HEK293 (cell line): ENCODE measurements at regions not wholly inside any gene's neighbourhood (a gene's known extent, or its start where the extent isn't known, plus 50 kb on each side); places are given as distances from the start of the nearest gene placed in this dataset.

Source experiments
- FEZF1 ChIP-seq: fragments of 450-650 bp; formaldehyde crosslinking; IDR thresholded peaks from 2 replicates; pipeline ENCODE4 v1.5.1; 2016; ENCODE audit warnings: missing biosample characterization, missing genetic modification characterization
- HOXA7 ChIP-seq: sonication (generic); formaldehyde crosslinking; IDR thresholded peaks from 2 replicates; pipeline ENCODE4 v1.8.1; 2022; ENCODE audit warnings: missing genetic modification reagents, borderline replicate concordance
- KLF10 ChIP-seq: fragments of 450-650 bp; IDR thresholded peaks from 2 replicates; pipeline ENCODE4 v1.5.1; 2018; ENCODE audit warnings: missing biosample characterization, mild to moderate bottlenecking, missing genetic modification characterization
- KLF8 ChIP-seq: fragments of 450-650 bp; formaldehyde crosslinking; IDR thresholded peaks from 2 replicates; pipeline ENCODE4 v1.5.1; 2016; ENCODE audit warnings: missing biosample characterization, missing genetic modification characterization
- WT1 ChIP-seq: fragments of 450-650 bp; formaldehyde crosslinking; IDR thresholded peaks from 2 replicates; pipeline ENCODE4 v1.5.1; 2016; ENCODE audit warnings: missing biosample characterization, missing genetic modification characterization
- ZFP3 ChIP-seq: fragments of 450-650 bp; formaldehyde crosslinking; IDR thresholded peaks from 2 replicates; pipeline ENCODE4 v1.5.1; 2016; ENCODE audit warnings: low read depth, missing biosample characterization, missing genetic modification characterization
- ZNF155 ChIP-seq: fragments of 450-650 bp; formaldehyde crosslinking; IDR thresholded peaks from 2 replicates; pipeline ENCODE4 v1.5.1; 2016; ENCODE audit warnings: missing biosample characterization, missing genetic modification characterization
- ZNF174 ChIP-seq: fragments of 450-650 bp; formaldehyde crosslinking; IDR thresholded peaks from 2 replicates; pipeline ENCODE4 v1.5.0; 2017; ENCODE audit warnings: missing biosample characterization, mild to moderate bottlenecking, missing genetic modification characterization
- ZNF175 ChIP-seq: fragments of 450-650 bp; formaldehyde crosslinking; IDR thresholded peaks from 2 replicates; pipeline ENCODE4 v1.5.1; 2016; ENCODE audit warnings: missing biosample characterization, missing genetic modification characterization
- ZNF211 ChIP-seq: fragments of 450-650 bp; formaldehyde crosslinking; IDR thresholded peaks from 2 replicates; pipeline ENCODE4 v1.5.1; 2016; ENCODE audit warnings: low read depth, missing biosample characterization, missing genetic modification characterization
- ZNF239 ChIP-seq: fragments of 450-650 bp; formaldehyde crosslinking; IDR thresholded peaks from 2 replicates; pipeline ENCODE4 v1.5.1; 2016; ENCODE audit warnings: missing biosample characterization, missing genetic modification characterization
- ZNF302 ChIP-seq: fragments of 450-650 bp; formaldehyde crosslinking; IDR thresholded peaks from 2 replicates; pipeline ENCODE4 v1.5.1; 2016; ENCODE audit warnings: missing biosample characterization, missing genetic modification characterization, low read depth
- ZNF341 ChIP-seq: fragments of 450-650 bp; formaldehyde crosslinking; IDR thresholded peaks from 2 replicates; pipeline ENCODE4; 2016; ENCODE audit warnings: low read depth, missing biosample characterization, missing genetic modification characterization
- ZNF404 ChIP-seq: fragments of 450-650 bp; formaldehyde crosslinking; IDR thresholded peaks from 2 replicates; pipeline ENCODE4 v1.5.1; 2017; ENCODE audit warnings: missing biosample characterization, missing genetic modification characterization
- ZNF416 ChIP-seq: fragments of 450-650 bp; formaldehyde crosslinking; IDR thresholded peaks from 2 replicates; pipeline ENCODE4 v1.5.1; 2016; ENCODE audit warnings: missing biosample characterization, missing genetic modification characterization
- ZNF48 ChIP-seq: fragments of 450-650 bp; formaldehyde crosslinking; IDR thresholded peaks from 2 replicates; pipeline ENCODE4 v1.5.1; 2016; ENCODE audit warnings: missing biosample characterization, missing genetic modification characterization
- ZNF501 ChIP-seq: fragments of 450-650 bp; formaldehyde crosslinking; IDR thresholded peaks from 2 replicates; pipeline ENCODE4 v1.5.1; 2016; ENCODE audit warnings: missing biosample characterization, missing genetic modification characterization
- ZNF530 ChIP-seq: fragments of 450-650 bp; formaldehyde crosslinking; IDR thresholded peaks from 2 replicates; pipeline ENCODE4 v1.5.1; 2016; ENCODE audit warnings: low read depth, missing biosample characterization, missing genetic modification characterization
- ZNF555 ChIP-seq: fragments of 450-650 bp; formaldehyde crosslinking; conservative IDR thresholded peaks from 2 replicates; pipeline ENCODE4 v1.5.1; 2017; ENCODE audit warnings: missing biosample characterization, mild to moderate bottlenecking, missing genetic modification characterization, inconsistent platforms
- ZNF654 ChIP-seq: fragments of 450-650 bp; formaldehyde crosslinking; IDR thresholded peaks from 2 replicates; pipeline ENCODE4 v1.5.1; 2016; ENCODE audit warnings: low read depth, missing biosample characterization, missing genetic modification characterization
- ZNF660 ChIP-seq: fragments of 450-650 bp; IDR thresholded peaks from 2 replicates; pipeline ENCODE4 v1.5.1; 2018; ENCODE audit warnings: missing biosample characterization, mild to moderate bottlenecking, missing genetic modification characterization
- ZNF701 ChIP-seq: fragments of 450-650 bp; formaldehyde crosslinking; IDR thresholded peaks from 2 replicates; pipeline ENCODE4 v1.5.1; 2016; ENCODE audit warnings: missing biosample characterization, missing genetic modification characterization
- ZNF707 ChIP-seq: fragments of 450-650 bp; formaldehyde crosslinking; IDR thresholded peaks from 2 replicates; pipeline ENCODE4 v1.5.1; 2016; ENCODE audit warnings: missing biosample characterization, missing genetic modification characterization
- ZNF792 ChIP-seq: fragments of 450-650 bp; formaldehyde crosslinking; IDR thresholded peaks from 2 replicates; pipeline ENCODE4 v1.5.1; 2016; ENCODE audit warnings: missing biosample characterization, missing genetic modification characterization
- TF ChIP-seq, protein P1 (sequence below): fragments of 450-650 bp; IDR thresholded peaks from 2 replicates; pipeline ENCODE4 v1.5.1; 2018; ENCODE audit warnings: missing biosample characterization, missing genetic modification characterization
- TF ChIP-seq, protein P2 (sequence below): fragments of 450-650 bp; formaldehyde crosslinking; IDR thresholded peaks from 2 replicates; pipeline ENCODE4 v1.5.1; 2016; ENCODE audit warnings: missing biosample characterization, missing genetic modification characterization
- TF ChIP-seq, protein P3 (sequence below): fragments of 450-650 bp; formaldehyde crosslinking; IDR thresholded peaks from 2 replicates; pipeline ENCODE4 v1.5.1; 2016; ENCODE audit warnings: missing biosample characterization, missing genetic modification characterization
- TF ChIP-seq, protein P4 (sequence below): fragments of 450-650 bp; formaldehyde crosslinking; IDR thresholded peaks from 2 replicates; pipeline ENCODE4 v1.5.1; 2016; ENCODE audit warnings: missing biosample characterization, missing genetic modification characterization
- TF ChIP-seq, protein P5 (sequence below): fragments of 450-650 bp; formaldehyde crosslinking; IDR thresholded peaks from 2 replicates; pipeline ENCODE4 v1.5.1; 2017; ENCODE audit warnings: missing biosample characterization, missing genetic modification characterization

DNA sequence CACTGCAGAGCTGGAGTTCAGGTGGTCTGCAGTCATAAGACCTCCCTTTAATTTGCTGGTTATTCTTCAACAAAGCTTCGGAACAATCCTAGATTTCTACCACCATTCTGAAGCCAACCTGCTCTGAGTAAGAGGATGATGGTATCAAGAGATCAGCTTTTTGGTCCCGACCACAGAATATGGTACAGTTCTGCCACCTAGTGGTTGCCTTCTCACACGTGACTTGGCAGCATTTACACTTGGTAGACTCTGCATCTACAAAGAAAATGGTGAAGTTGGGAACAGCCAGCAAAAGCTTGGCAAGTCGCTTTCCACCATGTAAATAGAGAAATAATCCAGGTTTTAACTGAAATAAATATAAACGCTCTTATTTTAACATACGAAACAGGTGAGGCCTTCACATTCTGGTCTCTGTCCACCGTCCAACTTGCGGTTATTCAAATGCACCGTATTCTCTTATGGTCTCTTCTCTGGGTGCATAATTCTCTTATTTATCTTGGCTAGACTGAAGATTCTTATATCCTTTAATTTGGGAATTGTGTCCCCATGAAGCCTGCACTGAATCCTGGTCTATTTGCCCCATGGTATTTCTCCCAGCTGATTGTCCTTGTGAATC, 173.9 kb upstream of the GRM3 start (continued):
- no peak for TF ChIP-seq HOXA7
- no peak for TF ChIP-seq ZNF530 (tag by site-specific recombination)
- TF ChIP-seq, protein P1, sequence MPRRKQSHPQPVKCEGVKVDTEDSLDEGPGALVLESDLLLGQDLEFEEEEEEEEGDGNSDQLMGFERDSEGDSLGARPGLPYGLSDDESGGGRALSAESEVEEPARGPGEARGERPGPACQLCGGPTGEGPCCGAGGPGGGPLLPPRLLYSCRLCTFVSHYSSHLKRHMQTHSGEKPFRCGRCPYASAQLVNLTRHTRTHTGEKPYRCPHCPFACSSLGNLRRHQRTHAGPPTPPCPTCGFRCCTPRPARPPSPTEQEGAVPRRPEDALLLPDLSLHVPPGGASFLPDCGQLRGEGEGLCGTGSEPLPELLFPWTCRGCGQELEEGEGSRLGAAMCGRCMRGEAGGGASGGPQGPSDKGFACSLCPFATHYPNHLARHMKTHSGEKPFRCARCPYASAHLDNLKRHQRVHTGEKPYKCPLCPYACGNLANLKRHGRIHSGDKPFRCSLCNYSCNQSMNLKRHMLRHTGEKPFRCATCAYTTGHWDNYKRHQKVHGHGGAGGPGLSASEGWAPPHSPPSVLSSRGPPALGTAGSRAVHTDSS (tag by site-specific recombination) = peak; percentile 65; the same call in 1 of the 2 replicates
- no peak for TF ChIP-seq ZNF501 (tag by site-specific recombination)
- TF ChIP-seq ZNF341 (tag by site-specific recombination) = no peak
- TF ChIP-seq, protein P2, sequence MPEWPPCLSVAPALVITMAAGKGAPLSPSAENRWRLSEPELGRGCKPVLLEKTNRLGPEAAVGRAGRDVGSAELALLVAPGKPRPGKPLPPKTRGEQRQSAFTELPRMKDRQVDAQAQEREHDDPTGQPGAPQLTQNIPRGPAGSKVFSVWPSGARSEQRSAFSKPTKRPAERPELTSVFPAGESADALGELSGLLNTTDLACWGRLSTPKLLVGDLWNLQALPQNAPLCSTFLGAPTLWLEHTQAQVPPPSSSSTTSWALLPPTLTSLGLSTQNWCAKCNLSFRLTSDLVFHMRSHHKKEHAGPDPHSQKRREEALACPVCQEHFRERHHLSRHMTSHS (tag by site-specific recombination) = no peak
- no peak for TF ChIP-seq ZFP3 (tag by site-specific recombination)
- TF ChIP-seq, protein P3, sequence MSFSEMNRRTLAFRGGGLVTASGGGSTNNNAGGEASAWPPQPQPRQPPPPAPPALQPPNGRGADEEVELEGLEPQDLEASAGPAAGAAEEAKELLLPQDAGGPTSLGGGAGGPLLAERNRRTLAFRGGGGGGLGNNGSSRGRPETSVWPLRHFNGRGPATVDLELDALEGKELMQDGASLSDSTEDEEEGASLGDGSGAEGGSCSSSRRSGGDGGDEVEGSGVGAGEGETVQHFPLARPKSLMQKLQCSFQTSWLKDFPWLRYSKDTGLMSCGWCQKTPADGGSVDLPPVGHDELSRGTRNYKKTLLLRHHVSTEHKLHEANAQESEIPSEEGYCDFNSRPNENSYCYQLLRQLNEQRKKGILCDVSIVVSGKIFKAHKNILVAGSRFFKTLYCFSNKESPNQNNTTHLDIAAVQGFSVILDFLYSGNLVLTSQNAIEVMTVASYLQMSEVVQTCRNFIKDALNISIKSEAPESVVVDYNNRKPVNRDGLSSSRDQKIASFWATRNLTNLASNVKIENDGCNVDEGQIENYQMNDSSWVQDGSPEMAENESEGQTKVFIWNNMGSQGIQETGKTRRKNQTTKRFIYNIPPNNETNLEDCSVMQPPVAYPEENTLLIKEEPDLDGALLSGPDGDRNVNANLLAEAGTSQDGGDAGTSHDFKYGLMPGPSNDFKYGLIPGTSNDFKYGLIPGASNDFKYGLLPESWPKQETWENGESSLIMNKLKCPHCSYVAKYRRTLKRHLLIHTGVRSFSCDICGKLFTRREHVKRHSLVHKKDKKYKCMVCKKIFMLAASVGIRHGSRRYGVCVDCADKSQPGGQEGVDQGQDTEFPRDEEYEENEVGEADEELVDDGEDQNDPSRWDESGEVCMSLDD = no peak
- peak; percentile 89 for TF ChIP-seq ZNF654 (tag by site-specific recombination)
- TF ChIP-seq ZNF211 (tag by site-specific recombination) = no peak
- TF ChIP-seq, protein P4, sequence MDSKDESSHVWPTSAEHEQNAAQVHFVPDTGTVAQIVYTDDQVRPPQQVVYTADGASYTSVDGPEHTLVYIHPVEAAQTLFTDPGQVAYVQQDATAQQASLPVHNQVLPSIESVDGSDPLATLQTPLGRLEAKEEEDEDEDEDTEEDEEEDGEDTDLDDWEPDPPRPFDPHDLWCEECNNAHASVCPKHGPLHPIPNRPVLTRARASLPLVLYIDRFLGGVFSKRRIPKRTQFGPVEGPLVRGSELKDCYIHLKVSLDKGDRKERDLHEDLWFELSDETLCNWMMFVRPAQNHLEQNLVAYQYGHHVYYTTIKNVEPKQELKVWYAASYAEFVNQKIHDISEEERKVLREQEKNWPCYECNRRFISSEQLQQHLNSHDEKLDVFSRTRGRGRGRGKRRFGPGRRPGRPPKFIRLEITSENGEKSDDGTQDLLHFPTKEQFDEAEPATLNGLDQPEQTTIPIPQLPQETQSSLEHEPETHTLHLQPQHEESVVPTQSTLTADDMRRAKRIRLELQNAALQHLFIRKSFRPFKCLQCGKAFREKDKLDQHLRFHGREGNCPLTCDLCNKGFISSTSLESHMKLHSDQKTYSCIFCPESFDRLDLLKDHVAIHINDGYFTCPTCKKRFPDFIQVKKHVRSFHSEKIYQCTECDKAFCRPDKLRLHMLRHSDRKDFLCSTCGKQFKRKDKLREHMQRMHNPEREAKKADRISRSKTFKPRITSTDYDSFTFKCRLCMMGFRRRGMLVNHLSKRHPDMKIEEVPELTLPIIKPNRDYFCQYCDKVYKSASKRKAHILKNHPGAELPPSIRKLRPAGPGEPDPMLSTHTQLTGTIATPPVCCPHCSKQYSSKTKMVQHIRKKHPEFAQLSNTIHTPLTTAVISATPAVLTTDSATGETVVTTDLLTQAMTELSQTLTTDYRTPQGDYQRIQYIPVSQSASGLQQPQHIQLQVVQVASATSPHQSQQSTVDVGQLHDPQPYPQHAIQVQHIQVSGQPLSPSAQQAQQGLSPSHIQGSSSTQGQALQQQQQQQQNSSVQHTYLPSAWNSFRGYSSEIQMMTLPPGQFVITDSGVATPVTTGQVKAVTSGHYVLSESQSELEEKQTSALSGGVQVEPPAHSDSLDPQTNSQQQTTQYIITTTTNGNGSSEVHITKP (tag by site-specific recombination) = peak; percentile 32; the same call in 1 of the 2 replicates
- no peak for TF ChIP-seq KLF8 (tag by site-specific recombination)
- no peak for TF ChIP-seq WT1 (tag by site-specific recombination)
- TF ChIP-seq, protein P5, sequence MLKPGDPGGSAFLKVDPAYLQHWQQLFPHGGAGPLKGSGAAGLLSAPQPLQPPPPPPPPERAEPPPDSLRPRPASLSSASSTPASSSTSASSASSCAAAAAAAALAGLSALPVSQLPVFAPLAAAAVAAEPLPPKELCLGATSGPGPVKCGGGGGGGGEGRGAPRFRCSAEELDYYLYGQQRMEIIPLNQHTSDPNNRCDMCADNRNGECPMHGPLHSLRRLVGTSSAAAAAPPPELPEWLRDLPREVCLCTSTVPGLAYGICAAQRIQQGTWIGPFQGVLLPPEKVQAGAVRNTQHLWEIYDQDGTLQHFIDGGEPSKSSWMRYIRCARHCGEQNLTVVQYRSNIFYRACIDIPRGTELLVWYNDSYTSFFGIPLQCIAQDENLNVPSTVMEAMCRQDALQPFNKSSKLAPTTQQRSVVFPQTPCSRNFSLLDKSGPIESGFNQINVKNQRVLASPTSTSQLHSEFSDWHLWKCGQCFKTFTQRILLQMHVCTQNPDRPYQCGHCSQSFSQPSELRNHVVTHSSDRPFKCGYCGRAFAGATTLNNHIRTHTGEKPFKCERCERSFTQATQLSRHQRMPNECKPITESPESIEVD = no peak
- TF ChIP-seq ZNF48 (tag by site-specific recombination) = no peak
- no peak for TF ChIP-seq ZNF239
- TF ChIP-seq KLF10 (tag by site-specific recombination) = no peak
- no peak for TF ChIP-seq ZNF792
- TF ChIP-seq ZNF175 = no peak
- 0 out of 2 replicates have a peak, but pooled peaks have one; percentile 55 for TF ChIP-seq ZNF660 (tag by site-specific recombination)
- TF ChIP-seq FEZF1 (tag by site-specific recombination) = no peak
- no peak for TF ChIP-seq ZNF707 (tag by site-specific recombination)
- TF ChIP-seq ZNF555 (tag by site-specific recombination) = no peak
- TF ChIP-seq ZNF174 (tag by site-specific recombination) = no peak
- TF ChIP-seq ZNF302 (tag by site-specific recombination) = no peak
- no peak for TF ChIP-seq ZNF155 (tag by site-specific recombination)
- no peak for TF ChIP-seq ZNF404 (tag by site-specific recombination)
- no peak for TF ChIP-seq ZNF416 (tag by site-specific recombination)
- TF ChIP-seq ZNF701 (tag by site-specific recombination) = no peak
